ENCODE measurements at regions not wholly inside any gene's neighbourhood (a gene's known extent, or its start where the extent isn't known, plus 50 kb on each side); places are given as distances from the start of the nearest gene placed in this dataset.

DNA sequence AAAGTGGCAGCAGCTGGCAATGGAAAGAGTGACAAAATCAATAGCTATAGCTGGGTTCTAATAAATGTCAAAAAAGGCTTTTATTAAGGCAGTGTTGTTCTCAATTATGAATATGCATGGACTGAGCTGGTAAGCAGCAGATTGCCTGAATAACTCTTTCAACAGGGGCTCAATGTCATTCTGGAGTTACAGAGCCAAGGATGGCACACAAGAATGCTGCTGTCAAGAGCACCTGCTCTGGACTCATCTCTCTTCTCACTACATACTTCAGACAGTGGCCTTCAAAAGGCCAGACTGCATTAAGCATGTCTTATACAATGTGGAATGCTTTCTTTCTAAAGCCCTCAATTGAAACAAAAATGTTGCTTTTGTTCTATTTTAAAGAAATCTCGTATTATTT is 351.4 kb downstream of the KLHL13 start:
- TF ChIP-seq, protein P1, sequence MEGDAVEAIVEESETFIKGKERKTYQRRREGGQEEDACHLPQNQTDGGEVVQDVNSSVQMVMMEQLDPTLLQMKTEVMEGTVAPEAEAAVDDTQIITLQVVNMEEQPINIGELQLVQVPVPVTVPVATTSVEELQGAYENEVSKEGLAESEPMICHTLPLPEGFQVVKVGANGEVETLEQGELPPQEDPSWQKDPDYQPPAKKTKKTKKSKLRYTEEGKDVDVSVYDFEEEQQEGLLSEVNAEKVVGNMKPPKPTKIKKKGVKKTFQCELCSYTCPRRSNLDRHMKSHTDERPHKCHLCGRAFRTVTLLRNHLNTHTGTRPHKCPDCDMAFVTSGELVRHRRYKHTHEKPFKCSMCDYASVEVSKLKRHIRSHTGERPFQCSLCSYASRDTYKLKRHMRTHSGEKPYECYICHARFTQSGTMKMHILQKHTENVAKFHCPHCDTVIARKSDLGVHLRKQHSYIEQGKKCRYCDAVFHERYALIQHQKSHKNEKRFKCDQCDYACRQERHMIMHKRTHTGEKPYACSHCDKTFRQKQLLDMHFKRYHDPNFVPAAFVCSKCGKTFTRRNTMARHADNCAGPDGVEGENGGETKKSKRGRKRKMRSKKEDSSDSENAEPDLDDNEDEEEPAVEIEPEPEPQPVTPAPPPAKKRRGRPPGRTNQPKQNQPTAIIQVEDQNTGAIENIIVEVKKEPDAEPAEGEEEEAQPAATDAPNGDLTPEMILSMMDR (IDR thresholded peaks at IDR 0.05), result no peak
- no peak for TF ChIP-seq POLR2A (IDR thresholded peaks at IDR 0.05)

Data from right lobe of liver (tissue), 4 donors.